GM18909 (cell line): ENCODE measurements at regions not wholly inside any gene's neighbourhood (a gene's known extent, or its start where the extent isn't known, plus 50 kb on each side); places are given as distances from the start of the nearest gene placed in this dataset.
A peak's percentile ranks its signal among the peaks of the same experiment; 100 is the strongest.

Experiments
- ATAC-seq: cut with Tn5 transposase; IDR thresholded peaks from one replicate; pipeline ENCODE4 v1.9.1; 2021; ENCODE audit warnings: mild to moderate bottlenecking; ENCODE audit not compliant: unreplicated experiment, poor library complexity

DNA sequence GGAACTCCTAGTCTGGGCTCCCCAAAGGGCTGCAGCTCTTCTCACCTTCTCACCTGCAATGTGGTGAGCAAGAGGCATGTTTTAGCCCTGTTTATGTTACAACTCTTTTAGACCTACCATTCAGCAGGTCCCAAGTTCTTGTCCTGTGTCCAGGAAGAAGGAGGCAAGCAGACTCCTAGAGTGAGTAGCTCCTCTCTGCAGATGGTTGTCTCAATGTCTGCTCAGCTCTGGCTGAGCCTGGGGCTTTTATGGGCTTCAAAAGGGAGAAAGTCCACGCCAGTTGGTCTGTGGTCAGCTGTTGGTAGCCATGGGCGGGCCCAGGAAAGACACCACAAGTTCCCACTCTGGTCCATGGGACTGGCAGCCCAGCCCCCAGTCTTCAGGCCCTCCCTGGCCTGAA is 148.1 kb upstream of the HS6ST1 start:
- ATAC-seq, result no peak

DNA sequence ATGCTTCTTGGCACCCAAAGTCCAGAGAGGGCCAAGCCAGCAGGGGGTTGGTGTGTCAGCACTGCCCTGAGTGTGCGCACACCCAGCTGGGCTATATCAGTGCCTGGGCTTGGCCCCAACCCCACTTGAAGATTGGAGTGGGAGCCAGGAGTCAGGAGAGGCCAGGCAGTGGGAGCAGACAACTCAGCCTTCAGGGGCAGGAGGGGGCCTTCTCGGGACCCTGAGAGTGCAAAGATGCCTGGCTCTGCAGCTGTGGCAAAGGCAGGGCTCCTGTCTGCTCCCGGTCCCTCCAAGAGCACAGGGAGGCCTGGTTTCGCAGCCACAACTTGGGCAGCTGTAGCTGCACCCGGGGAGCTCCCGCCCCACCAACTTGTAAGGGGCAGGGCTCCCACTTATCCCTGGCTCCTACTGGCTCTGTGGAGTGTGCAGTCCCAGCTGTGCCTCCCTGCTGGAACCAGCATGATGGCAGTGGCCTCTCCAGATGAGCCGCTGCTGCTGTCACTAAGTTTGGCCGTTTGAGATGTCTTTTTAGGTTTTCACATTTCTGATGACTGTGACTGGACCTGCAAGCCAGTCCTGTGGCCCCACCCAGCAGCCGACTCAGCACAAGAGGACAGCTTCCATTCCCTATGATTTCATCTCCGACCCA is 148.8 kb upstream of the HS6ST1 start:
- no peak for ATAC-seq

DNA sequence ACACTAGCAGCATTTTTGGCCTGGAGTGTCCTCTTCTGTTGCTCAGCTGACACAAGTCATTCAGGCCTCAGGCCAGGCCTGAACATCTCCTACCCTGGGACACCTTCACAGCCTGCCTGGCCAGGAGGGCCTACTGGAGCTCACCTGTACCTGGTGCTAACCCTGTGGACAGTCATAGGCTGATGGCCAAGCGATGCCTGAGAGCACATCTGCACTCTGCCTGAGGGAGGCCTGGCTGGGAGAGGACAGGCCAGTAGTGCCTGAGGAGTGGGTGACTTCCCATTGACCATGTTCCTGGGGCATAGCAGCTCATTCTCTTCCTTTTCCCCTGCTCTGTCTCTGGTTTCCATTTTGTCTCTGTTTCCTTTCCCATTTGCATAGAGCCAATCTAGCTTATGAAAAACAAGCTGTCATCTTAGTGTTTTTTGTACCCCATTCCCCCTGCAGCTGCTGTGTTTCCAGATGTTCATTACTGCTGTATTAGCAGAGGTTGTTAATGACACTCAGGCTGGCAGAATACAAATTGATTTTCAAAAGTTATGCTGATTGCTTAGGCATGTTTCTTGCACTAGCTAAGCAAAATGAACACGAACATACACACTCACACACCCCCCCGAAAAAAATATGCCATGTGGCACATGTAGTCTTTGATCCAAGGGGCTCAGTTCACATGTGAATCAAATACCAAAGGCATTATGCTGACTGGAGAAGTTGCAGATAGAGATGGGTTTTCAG is 149.7 kb upstream of the HS6ST1 start:
- ATAC-seq, result no peak

DNA sequence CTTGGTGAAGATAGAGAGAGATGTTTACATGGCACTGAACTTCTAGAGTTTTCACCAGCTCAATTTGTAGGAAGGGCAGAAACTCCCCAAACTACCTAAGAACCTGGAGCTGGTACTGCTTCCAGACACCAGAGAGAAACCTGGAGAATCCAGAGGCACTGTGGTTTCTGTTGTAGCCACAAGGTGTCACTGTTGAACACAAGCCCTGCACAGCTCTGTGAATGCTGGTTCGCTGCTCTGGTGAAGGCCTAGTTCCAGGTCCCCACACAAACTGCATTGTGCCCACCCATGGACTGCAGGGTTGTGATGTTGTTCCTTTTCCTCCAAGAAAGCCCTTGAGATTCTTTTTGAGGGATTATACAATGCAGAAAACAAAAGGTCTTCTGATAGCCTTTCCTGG is 150.5 kb upstream of the HS6ST1 start:
- no peak for ATAC-seq

DNA sequence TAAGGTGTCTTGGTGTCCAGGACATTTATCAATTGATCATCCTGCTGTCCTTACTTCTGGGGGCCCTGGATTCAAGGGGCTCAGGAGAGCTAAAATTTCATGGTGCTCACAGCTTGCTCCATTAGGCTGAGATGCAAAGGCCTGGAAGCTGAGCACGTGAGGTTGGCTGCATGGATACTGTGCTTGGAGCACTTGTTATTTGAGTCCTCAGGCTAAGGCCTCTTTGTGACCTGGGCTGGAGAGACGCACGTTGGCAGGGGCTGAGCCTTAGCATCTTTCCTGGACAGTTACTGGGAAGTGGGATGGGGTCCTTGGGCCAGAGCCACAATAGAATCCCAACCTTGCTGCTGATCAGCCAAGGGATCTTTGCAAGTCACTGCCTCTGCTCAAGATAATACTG is 151.2 kb upstream of the HS6ST1 start:
- ATAC-seq, result no peak

DNA sequence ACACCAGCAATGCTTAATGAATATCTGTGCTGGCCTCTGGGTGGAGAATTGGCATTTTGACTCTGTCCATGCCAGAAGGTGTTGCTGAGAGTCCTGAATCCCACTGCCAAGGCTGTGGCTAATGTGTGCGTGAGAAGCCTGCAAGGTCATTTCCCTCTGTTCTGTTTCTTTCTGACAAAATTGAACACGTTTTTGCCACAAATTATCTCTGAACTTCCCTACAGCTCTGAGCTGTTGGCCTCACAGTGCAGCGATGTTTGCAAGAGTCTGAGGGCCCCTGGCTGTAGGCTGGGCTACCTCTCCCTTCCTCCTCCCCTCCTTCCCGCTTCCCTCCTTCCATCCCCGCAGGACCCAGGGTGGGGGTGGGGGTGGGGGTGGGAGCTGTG is 154.1 kb upstream of the HS6ST1 start:
- peak; percentile 47 for ATAC-seq

DNA sequence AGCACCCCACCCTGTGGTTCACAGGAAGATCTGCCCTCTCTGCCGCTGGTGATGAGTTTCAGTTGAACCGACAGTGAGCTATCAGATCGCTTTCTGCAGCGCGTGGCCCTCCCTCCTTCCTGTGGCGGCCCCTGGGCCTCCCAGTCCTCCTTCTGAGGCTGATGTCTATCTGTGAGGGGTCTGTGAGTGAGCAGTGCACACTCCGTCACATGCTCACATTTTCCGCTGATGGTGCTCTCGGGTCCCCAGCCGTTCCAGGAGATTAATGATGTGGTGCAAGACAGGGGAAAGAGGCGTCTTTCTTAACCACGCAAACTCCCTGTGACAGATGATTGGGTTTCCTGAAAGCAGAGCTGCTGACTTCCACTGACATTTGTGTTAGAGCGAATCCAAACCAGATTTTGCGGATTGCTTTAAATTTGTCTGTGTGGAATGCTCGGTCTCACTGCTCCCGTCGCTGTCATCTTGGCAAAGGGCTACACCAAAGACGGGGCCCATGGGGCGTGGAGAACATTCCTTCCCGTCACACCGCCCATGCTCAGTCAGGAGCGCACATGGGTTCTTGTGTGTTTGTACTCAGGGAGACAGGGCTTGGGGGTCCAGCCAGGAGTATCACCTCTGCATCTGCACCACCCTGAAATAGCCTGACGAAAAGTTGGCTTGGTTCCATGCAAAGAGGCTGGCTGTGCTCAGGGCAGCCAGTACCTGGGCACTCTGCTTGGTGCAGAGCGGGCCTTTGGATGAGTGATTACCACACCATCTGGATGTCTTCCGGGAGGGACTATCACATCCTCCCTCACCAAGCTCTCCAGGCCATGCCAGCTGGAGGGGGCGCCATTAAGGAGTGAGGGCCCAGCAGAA is 154.7 kb upstream of the HS6ST1 start:
- ATAC-seq, result peak; percentile 89

DNA sequence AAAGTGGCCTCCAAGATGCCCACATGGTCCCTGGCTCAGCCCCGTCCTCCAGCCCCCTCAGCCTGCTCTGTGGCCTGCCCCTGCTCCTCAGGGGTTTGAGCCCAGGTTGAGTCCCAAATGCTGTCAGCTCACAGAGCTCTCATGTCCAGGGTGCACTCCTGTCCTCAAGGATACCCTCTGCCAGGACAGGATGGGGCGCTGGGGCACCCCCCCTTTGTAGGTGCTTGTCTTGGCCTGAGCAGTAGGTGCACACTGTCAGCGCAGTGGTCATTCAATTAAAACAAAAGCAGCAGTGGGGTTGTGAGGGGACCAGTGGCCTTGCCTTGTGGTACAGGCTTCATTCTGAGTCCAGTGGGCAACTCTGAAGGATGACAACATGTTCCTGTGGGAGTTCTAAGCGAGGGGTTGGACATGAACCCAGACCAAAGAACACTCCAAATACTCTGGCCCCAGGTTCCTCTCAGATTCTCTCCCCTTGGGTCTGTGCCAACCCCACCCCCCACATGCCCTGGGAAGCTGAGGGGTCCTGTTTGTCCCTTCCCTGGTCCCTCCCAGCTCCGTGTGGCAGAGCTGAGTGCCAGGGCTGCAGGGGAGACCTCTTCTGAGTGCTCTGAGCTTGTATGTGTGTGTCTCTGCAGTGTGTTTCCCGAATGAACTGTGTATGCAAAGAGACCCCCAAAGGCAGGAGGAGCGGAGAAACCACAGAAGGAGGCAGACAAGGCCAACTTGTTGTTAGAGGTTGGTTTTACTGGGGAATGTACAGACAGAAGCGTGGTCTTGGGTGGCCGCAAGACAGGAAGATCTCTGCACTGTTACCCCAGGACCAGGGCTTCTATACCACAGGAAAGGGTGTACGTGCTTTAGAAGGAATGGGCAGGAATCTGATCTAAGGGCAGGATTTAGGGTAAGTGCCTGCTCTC is 155.6 kb upstream of the HS6ST1 start:
- ATAC-seq, result no peak

DNA sequence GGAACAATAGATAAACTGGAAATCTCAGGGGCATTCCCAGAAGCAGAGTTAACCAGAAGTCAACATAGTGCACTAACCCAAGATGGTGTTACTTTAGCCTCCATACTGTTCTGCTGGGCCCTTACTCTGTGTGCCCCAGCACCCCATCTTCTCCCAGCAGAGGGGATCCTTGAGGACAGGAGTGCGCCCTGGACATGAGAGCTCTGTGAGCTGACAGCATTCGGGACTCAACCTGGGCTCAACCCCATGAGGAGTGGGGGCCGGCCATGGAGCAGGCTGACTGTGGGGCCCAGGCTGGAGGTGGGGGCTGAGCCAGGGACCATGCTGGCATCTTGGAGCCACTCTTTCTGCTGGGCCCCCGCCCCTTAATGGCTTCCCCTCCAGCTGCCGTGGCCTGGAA is 156.3 kb upstream of the HS6ST1 start:
- no peak for ATAC-seq

DNA sequence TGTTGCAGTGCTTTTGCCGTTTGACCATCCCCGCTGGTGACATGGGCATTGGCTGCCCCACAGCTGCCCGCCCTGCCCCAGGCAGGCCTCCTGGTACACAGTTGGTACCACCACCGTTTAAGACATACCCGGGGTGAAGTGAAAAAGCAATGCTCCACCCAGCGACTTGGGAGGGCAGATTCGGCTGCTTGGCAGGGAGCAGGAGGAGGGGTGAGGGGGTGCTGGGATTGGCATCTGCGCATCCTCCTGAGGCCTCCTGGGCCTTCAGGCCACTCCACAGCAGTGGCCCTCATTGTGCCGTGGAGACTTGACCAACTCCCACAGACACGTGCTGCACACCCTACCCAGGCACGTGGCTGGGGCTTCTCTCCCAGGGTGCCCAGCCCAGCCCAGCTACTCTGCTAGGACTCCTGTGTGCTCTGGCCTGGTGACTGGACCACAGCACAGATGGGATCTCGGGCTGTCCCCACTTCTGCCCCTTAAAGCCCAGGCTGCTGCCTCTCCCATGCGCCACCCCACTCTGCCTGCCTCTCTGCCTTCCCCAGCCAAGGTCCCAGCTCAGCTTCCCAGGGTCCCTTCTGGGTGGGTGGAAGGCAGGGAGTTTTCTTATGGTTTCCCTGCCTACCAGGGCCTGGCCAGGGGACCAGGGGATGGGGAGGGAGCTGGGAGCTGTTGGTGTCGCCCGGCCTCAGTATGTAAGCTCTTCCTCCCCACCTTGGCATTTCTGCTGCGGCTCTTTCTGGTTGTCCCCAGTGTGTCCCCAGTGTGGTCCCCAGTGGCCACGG is 157.0 kb upstream of the HS6ST1 start:
- no peak for ATAC-seq

DNA sequence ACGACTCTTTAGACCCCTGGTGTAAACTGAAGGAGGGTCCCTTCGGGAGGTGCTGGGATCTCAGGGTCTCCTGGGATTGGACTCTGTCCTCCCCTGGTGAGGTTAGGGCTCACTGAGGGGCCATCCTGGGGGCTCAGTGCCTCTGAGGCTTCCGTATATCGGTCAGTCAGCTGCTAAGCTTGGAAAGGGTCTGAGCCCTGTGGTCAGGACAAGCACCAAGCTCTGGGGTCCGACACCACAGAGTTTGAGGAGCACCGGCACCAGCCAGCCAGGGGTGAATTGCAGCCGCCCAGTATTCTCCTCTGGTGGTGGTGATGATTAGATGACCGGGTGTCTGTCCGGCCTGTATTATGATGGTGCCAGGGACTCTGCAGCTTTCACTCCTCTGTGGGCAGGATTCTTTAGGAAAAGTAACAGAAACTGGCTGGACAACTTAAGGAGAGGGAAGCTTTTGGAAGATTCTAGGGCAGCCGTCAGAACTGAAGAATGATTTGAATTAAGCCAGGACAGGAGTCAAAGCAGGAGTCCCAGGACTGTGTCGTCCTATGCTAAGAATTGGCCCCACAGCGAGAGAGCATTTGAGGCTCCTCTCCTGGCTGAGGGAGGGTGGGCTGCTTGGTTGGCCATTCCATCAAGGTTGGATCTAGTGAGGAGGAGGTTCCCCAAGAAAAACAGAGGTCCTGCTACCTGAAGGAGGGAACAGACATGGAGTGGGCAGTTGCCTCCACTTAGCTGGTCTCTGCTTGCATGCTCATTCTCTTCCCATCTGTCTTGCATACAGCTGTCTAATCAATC is 158.6 kb upstream of the HS6ST1 start:
- no peak for ATAC-seq

DNA sequence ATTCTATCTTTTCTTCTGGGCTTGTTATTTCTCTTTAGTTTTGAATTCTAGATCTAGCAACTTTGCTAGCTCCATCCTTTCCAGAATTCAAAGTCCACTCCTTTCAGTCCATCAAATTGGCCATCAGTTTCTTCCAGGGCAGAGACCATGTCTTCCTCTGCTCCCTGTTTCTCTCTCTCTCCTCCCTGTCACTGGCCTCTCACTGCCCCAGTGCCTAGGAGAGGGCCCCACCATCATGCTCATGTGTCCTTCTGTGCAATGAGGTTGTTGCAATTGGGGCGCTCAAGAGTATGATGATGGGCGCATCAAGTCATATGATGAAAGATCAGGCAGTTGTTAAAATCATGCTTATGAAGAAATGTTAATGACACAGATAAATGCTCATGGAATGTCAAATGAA is 159.2 kb upstream of the HS6ST1 start:
- no peak for ATAC-seq

DNA sequence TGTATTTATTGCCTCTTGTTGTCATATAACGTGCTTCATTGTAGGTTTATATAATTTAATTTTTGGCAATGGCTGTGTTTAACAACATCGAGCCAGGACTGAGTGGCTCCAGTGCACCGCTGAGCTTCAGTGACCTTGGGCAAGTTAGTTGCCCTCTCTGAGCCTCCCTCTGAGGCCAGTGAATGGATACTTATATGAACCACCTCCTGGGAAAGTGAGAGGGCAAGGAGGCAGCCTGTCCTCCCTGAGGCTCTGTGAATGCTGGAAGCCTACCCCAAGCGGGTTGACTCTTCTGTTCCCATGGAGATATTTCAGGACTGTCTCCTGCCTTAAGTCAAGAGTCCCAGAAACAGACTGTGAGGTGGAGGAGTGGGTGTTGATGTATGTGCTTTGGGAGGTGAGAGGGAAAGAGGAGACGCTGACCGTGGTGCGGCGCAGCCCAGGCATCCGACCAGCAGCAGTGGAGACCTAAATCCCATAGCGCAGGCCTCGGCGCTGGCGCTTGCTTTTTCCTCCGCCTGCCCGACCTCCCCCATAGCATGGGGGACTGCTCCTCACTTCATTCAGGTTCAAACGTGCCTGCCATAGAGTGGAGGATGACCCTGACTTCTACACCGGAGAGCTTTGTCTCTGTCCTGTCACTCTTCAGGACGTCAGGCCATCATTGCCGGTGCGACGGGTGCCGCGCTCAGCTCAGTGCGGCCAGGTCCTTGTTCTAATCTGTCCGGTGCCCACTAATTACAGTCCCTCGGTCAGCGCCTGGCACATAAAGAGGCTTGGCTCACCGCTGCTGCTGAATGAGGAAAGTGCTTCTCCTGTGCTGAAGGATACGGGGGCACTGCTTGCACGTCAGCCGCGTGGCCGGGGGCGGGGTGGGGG is 167.3 kb upstream of the HS6ST1 start:
- no peak for ATAC-seq

DNA sequence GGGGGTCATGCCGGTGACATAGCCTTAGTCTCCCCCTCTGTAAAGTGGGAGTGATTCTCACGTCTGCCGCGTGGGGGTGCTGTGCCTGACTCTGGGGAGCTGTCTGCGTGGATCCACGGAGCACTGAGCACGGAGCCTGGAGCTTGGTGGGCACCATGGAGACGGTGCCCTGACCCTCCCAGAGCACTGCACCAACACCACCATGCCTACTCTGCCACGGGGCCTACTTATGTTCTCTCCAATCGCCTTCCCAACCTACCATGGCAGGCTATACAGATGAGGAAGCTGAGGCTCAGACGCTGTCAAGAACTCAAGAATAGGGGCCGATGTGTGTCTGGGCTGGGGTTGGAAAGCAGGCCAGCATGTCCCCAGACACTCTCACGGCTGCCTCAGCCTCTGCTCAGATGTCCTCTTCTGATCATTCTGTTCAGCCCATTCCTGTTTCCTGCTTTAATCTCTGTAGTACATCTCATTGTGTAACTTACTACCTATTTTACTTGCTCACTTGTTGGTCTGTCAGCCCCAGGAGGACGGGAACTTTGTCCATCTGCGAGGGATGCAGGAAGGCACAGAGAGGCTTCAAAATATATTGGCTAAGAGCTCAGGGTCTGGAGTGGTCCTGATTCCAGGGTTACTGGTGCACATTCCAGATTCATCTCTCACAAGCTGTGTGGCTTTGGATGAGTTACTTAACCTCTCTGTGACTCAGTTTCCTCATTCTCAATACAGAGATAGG is 168.1 kb upstream of the HS6ST1 start:
- ATAC-seq, result no peak

DNA sequence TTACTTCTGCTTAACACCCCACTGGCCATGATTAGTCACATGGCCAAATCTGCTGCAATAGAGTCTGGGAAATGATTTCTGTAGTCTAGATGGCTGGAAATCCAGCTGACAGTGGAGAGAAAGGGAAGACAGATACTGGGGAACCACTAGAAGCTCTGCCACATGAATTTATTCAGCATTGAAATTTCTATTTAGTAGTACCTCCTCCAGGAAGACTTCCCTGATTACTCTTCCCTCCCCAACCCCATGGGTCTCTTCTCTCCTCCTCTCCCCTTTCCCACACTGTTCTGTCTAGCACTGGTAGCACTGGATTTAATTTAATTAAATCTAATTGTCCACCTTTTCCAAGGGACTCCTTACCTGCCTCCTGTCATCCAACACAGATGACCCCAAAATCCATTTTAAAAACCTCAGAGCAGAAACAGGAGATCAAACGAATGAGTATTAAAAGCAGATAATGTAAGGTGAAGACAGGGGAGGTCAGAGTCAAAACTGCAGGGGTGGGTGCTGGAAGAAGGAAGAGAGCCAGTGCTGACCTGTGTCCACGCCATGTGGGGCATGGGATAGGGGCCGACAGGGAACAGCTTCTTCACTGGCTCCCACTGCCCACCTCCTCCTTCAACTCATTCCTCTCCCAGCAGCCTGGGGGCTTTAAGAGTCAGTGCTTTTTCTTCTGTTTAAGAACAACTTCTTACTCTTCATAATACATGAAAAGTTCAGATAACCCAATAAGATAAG is 169.2 kb upstream of the HS6ST1 start:
- ATAC-seq, result no peak

DNA sequence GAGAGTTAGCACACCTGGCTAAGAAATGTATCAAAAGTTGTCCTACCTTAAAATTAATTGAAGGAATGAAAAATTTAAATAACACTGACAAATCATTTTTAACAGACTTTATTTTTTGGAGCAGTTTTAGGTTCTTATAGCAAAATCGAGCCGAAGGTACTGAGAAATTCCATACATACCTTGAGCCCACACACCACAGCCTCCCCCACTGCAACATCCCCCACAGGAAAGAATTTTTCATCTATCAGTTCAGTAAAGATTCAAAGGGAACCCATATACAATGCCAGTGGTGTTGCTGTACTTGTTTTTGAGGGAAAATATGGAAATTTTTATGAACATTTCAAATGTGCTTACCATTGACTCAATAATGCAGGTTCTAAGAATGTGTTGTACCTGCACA is 169.8 kb upstream of the HS6ST1 start:
- ATAC-seq, result no peak
